ENCODE measurements at regions not wholly inside any gene's neighbourhood (a gene's known extent, or its start where the extent isn't known, plus 50 kb on each side); places are given as distances from the start of the nearest gene placed in this dataset.

- TF ChIP-seq CTCF (IDR thresholded peaks at IDR 0.05), result no peak
- TF ChIP-seq POLR2A (IDR thresholded peaks at IDR 0.05), result no peak
Measured at GRCh38 chr2:22198381-22199283, 1074.9 kb downstream of the TDRD15 start.
